ENCODE measurements at regions not wholly inside any gene's neighbourhood (a gene's known extent, or its start where the extent isn't known, plus 50 kb on each side); places are given as distances from the start of the nearest gene placed in this dataset.

DNA sequence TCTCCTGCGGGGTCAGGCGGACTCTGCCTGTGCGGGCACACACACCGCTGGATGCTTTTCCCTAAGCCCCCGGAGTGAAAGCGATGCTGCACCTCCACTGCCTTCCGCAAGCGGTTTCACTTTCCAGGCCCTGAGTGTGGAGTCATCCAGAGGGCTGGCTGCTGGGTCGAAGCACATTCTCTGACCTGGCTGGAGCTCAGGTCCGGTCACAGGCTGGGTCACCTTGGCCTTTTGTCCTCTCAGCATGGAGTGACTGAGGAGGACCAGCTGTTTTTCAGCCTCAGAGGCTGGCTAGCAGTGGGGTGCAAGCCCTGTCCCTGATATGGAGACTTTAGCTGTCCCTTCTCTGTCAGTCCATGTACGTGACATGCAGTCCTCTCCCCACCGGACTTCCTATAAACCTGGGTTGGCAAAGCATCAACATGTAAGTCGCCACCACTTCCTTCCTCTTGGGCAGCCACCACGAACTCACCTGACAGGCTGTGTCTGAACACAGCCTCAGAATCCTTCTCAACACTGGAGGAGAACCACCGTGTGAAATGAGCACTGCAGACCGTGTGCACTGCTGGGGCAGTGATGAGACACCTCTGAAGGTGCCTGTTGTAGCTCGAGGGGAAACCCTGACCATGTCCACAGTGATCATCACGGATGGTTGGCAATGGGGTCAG is 51.3 kb downstream of the GADD45G start:
- DNase-seq, result no peak

DNA sequence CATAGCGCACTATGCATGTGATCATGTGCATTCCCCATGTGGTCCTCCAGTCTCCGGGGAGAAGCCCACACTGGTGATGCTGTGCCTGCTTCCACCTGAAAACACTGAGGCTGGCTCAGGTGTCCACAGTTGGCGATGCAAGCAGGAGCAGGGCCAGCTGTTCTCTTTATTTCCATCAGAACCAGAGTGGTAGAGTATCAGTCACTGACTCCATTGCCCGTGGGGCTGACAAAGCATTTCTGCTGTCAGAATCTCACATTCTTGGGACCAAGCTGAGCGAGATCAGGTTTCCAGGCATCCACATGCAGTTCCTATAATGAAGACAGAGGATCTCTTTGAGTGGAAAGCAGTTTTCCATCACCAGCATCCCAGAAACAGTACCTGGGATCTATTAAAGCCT is 52.5 kb downstream of the GADD45G start:
- DNase-seq, result no peak

DNA sequence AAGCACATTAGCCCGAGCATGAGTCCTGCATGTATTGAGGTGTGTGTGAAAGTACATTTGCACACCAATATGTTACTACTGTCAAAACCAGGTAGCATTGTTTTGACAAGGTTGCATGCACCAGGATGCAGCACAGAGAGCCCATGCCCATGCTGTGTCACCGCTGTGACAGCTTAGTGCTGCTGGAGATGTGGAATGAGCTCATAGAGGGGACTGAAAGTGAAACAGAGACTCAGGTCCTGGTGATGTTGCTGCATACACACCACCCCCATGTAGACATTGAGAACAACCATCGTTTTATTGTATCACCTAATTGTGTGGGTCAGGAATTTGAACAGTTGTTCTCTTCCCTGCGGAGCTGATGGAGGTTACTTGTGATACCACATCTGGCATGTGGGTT is 53.0 kb downstream of the GADD45G start:
- DNase-seq, result no peak

DNA sequence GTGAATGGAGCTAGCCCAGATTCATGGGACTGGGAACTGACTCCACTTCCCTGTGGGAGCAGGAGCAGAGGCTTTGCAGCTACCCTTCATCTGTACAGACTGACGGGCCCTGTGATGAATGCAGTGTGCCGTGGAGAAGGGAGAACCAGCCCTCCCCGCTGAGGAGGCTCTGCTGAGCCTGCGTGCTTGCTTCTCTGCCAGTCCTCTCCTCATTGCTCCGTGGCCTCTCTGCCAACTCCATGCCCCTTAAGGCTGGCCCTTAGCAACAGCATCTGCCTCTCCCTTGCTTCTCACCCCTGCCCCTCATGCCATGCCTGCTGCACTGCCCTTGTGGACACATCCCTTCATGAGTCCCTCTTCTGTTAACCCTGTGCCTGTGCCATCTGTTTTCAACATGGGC is 53.6 kb downstream of the GADD45G start:
- DNase-seq, result no peak

DNA sequence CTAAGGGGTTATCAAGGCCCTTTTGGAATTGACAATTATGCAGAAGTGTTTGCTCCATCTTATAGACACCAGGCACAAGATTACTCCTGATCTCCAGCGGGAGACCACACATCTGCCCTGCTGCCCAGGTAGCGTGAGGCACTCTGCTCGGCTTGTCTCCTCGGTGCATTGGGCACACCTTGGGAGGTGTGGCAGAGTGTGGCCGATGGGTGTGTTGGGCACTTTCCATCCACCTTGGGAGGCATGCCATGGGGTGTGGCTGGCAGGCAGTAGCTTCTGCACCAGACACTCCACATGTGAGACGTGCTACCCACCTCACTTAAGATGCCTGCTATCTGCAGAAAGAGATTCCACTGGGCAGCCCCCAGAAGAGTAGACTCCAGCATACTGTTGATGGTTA is 54.1 kb downstream of the GADD45G start:
- no peak for DNase-seq

DNA sequence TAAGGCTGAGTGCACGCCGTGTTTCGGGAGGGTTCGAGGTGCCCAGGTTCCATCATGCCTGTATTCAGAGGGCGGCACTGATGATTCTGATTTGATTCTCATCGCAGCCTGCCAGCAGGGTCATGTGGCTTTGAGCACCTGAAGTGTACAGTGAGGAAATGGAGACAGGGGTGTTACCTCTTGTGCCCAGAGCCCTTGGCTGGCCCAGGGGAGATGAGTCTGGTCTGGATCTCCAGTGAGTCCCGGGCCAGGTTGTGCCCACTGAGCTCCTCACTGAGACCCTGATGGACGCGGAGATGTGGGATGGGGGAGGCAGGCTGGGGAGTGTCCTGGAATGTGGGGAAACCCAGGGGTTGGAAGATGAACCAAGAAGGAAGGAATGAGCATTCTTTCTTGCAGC is 54.7 kb downstream of the GADD45G start:
- no peak for DNase-seq

DNA sequence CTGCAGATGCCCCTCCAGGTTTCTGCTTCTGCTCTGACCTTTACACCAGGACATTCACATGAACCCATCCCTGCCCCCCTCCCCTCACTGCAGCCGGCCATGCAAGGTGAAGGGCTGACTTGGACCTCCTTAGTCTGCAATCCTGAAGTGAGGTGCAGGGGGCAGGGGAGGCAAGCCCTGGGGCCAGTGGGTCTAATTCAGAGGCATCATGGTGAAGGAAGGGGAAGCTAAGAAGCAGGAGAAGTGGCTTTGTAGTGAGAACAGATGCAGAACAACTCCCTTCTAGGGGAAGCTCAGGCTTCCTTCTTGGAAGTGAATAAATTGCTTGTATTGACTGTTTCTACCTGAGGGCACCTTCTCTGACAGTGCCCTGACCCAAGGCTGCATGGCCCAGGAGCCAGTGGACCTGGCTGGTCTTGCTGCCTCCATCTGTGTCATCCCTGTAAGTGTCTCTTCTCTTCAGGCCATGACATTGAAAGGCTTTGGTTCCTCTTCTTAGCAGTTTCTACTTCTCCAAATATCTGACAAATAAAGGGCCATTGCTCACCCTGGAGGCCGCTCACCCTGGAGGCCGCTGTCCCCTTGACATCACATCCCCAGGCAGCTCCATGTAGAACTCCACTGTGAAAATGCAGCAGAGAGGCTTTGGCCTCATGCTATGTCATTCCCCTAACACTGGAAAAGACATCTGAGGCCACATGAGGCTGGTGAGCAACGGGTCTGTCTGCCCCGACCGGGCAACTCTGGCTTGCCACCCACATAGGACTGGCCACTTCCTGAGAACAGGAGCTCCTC is 55.3 kb downstream of the GADD45G start:
- DNase-seq, result no peak

DNA sequence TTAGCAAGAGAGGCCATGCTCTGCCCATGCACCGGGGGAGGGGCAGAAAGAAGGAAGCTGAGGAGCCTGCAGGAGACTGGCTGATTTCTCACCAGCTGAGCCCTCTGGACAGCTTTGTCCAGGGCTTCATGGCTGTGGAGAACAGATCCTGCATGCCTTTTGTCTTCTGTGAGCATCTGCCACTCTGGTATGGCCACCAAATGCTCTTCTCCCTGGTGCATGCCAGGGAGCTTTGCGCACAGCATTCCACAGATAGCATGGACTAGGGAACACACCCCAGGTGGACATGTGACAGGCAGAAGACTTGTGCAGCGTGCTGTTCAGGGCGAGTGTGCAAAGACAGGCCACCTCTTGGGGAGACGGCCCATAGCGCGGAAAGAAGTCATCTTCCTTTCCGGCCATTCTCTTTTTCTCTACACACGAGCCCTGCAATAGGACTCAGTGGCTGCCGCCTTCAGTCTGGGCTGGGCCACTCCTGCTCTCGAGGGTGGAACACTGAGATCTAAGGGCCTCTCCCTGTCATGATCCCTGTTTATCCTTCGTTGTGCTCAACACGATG is 56.7 kb downstream of the GADD45G start:
- no peak for DNase-seq

DNA sequence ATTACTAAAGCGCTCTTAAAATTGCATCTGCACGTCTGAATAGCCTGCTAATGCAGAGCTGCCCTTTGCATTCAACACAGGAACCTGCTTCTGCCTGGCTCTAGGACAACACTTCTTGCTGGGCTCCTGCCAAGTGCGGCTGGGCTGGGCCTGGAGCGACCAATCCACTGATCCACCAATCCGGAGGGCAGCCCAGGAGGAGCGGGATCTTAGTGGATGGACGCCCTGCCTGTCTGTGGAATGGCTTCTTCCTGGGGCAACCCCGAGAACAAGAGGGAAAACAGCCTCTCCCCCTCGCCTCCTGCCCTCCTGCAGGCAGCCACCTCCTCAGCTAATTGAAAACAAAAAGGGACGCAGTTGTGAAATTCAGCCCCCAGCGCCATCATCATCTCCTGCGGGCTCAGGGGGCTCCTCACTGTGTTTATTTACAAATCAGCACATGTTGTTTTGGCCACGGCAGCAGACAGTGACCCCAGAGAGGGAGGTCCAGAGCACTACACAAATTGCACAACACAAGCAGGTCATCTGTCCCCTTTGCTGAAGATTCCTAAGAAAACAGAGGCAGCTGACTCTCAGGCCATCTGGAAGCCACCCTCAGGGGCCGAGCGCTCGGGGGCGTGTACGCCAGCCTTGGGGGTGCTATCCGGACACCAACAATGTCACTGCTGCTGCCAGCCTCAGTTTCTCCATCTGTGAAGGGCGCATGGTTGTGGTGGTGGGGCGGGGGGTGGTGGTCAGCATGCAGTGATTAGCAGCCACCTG is 57.3 kb downstream of the GADD45G start:
- no peak for DNase-seq

DNA sequence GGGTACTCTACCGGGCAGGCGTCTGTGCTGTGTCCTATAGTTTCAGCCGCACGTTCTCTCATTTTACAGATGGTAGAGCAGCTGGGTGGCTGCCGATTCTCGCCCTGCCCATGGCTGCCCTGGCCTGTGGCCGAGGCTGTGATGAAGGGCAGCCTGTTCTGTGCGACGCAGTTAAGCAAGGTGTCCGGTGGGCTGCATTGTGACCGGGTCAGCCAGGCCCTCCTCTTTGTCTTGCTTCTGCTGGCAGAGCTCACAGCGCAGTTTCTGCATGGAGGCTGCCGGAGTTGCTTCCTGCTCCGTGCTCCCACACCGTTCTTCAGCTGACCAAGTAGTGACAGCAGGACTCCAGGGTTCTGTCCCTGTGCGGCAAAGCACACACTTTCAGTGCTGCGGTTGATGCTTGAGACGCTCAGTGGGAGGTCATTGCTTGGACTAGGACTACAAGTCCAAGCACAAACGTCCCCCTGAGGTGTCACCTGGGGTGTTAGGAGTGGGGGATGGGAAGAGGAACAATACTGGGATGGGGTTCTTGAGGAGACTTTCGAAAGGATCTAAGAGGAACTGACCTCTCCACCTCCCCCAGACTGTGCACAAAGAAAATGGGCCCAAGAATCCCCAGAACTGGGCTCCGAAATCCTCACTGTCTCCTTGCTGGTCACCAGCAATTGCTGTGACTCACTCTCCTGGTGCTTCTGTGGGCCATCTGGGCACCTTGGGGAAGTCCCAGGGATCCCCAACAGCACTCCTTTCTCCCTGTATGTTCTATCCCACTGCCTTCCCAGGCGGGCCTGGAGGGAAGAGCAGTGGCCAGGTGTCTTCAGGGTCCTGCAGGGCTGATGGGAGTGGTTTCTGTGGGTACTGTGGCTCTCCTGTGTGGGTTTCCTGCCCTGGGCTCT is 58.2 kb downstream of the GADD45G start:
- DNase-seq, result no peak

DNA sequence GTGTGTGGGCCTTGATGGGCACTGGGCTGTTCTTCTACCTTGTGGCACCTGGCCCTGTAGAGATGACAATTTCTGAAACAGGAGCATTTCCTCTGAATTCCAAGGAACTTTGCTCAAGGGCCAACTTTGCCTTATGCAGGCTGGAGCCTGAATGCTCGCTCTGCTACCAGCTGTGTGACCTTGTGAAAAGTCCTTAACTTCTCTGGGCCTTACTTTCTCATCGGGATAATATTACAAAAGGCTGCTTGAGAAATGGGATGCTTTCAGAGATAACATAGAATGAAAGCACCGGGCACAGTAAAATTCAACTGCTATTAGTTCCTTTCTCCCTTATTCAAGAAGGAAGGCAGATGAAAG is 58.8 kb downstream of the GADD45G start:
- DNase-seq, result no peak

DNA sequence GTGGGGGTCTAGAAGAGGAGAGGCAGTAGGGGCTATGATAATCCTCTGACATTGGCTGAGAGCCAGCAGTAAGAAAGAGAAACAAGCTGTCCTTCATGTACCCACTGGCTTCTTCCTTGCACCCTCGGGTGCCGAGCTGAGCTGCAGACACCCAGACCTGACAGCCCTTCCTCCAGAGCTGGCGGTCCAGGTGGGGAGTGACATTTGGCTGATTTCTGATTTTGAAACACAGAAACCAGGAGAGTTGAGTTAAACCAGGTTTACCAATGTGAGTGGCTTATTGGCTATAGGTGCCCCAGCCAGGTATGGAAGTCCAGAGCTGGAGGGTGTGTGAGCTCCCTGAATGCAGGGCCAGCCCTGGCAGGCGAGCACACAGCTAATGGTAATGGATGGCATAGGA is 59.2 kb downstream of the GADD45G start:
- no peak for DNase-seq

DNA sequence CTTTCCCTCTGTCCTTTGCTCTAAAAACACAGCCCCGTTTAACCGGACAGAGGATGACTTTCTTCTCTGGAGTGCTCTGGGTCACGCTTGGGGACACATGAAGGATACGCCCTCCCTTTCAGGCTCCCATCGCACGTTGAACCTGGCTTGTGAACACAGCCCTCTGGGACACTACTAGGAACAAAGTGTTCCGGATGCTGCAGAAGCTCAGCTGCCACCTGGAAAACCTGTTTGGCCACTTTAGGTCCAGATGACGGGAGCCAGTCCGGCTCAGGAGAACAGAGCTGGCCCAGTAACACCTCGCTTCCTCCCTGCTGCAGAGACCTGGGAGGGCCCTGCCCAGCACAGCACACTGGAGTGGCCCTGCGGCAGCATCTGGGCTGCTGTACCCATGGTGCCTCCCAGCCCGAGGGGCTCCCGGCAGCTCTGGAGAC is 60.1 kb downstream of the GADD45G start:
- no peak for DNase-seq

DNA sequence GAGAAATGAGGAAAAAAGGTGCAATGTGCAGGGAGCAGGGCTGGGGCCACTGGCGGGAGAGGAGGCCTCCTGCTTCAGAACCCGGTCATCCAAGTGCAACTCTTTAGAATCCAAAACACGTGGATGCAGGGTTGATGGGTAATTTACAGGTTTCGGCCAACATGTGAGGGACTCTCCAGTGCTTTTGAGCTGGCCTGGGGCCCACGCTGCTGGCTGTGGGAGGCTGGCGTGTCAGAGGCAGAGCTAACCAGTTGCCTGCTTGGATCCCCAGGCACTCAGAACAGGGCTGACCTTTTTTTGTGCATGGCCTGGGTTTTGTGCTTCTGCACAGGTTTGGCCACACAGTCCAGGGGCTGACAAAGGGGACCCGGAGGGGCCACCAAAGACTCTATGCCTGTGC is 61.6 kb downstream of the GADD45G start:
- no peak for DNase-seq

DNA sequence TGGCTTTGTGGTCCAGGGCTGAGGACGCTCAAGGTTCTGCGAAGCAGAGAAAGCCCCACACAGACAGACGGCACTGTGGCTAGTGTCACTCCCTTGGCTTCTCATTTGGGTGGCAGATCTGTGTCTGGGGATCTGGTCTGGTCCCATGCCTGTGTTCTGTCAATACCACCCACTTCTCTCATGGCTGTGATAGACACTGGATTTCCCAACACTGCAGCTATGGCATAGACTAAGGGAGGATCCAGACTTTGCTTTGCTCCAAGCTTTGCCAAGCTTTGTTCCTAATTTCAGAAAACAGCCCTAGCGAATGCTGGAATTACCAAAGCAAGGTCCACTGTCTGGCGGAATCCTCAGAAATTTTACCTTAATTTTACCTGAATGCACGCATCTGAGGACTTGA is 62.1 kb downstream of the GADD45G start:
- DNase-seq, result no peak

DNA sequence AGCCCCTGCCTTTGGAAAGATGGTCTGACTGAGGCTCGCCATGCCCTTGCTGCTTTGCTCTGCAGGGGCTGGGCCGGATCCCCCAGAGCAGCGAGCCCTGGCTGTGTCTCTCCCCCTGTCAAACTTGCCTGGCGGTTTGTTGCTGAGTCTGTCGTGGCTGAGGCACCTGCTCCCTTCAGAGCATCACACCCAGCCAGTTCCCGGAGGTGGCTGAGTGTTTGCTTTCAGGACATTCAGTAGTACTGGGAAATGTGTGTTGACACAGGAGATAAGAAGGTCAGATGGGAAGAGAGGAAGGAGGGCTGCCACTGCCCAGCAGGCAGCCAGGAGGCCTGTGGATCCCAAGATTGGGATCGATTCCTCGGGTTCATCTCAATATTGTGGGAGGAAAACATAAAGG is 62.9 kb downstream of the GADD45G start:
- no peak for DNase-seq

DNA sequence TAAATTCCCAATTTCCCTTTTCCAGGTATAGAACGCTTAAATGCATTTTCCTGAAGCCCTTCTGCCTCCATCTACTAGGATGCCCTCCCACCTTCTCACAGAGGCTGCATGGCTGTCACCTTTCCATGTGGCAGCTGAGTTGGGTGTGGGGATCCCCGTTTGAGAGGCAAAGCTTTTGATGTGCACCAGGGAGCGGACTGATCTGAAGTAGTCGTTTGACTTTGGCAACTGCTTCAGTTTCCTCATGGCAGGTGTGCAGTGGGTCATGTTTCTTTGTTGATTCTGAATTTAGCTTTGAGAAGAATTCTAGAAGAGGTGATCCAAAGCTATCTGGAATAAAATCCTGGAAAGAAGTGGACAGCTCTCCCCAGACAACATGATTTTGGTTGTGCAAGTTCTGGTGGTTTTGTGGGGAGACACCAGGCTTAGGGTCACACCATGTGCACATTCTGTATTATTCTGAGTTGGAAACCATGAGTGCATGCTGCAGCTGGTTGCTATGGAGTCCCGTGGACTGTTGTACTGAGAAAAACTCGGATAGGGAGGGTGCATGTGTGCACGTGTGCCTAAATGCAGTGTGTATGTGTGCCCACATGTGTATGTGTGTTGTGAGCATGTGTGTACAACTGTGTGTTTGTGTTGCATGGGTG is 63.5 kb downstream of the GADD45G start:
- no peak for DNase-seq

DNA sequence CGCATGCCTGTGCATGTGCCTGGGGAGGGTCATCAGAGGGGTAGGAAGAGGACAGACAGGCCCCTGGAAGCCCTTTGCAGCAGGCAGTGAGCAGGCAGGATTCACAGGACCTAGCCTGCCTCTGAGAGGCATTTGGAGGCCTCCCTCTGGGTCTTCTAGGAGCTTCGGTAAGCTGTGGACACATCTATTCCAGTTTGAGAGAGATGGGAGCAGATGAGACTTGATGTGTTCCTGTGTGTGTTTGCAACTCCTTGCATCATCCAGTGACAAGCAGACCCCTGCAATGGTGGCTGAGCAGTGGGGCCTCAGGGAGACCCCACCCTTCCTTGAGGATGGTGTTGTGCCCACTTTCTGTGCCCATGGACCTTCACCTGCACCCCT is 64.0 kb downstream of the GADD45G start:
- DNase-seq, result no peak

DNA sequence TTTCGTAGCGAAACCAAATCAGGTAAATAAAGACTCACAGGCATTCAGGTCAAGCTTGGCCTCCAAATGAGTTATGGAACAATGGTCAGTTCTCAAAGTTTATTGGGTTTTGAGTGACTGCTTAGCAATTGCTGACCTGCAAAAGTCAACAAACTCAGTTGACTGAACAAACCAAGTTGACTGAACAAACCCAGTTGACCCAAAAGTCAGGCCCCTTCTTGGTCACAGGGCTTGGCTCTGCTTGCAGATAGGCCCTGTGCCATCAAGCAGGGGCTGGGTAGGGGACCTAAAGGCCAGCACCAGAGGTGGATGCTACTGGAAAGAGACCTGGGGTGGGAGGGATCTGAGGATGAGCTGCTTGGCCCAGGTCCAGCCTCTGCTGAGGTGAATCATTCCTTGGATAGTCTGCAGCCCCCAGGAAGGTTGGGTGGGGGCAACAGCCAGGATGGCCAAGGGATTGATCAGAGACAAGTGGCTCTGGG is 64.6 kb downstream of the GADD45G start:
- DNase-seq, result no peak

DNA sequence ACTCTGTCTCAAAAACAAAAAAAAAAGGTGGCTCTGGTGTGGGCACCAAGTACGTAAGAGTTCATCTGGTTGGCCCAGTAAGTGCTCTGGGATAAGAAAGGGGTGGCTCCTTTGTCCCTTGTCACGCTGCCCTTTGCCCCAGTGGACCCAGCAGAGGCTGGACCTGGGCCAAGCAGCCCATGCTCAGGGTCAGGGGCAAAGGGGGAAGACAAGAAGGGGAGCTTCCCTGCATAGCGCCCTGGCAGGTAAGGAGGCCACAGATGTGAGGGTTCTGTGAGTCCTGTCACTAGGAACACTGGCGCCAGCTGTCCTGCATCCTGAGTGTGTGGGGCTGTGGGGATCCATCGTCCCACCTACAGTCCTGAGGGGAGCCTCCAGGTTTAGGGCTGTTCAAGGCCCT is 65.3 kb downstream of the GADD45G start:
- no peak for DNase-seq

DNA sequence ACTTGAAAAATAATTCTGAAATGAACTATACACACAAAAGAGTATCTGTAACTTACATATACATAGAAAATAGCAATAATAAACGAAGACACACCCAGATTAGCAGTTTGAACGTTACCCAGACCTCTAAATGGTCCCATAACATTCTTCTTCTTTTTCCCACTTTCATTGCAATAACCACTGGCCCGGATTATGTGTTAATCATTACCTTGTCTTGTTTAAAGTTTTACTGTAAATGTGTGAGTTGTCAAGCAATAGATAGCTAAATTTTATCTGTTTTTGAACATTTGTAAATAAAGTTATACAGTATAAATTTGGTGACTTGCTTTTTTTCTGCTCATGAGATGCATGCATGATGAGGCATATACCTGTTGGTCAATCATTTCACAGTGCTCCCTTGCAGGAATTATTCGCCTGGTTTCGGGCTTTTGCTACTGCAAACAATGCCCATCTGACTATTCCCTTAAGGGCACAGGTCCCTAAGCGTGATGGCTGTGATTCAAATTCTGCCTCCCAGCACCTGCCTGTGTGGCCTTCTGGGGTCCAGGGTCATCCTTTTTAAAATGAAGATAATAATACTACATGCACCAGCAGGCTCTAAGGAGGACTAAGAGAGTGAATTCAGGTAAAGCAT is 66.1 kb downstream of the GADD45G start:
- no peak for DNase-seq

DNA sequence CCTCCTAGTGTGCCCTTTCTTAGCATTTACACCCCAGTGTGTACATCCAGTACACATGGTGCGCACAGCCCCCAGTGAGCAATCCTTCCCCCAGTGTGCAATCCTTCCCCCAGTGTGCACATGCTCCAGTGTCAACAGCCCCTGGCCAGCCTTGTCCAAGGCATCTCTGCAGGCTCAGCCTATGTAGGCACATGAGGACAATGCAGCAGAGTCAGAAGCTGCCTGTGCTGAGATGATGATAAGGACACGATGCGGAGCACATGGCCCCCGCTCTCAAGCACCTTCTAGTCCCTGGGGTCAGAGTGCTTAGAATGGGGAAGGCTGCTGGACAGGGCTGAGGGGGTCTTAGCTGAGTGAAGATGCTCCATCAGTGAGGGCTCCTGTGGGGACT is 69.8 kb downstream of the GADD45G start:
- no peak for DNase-seq
